HG03558 (cell line): ENCODE measurements at regions not wholly inside any gene's neighbourhood (a gene's known extent, or its start where the extent isn't known, plus 50 kb on each side); places are given as distances from the start of the nearest gene placed in this dataset.
"Not testable (repeated sequence)": the region's sequence is repeated elsewhere in the genome, so short reads cannot be mapped to it uniquely, and the experiment has no call there.

Experiments used
- ATAC-seq: cut with Tn5 transposase; IDR thresholded peaks from one replicate; pipeline ENCODE4 v1.9.1; 2021; ENCODE audit warnings: moderate number of reproducible peaks; ENCODE audit not compliant: unreplicated experiment; ENCODE audit errors: extremely low read depth

- ATAC-seq = no peak
Measured at GRCh38 chr9:88287972-88288371, 100.3 kb upstream of the SPIN1 start.

- ATAC-seq = no peak
Measured at GRCh38 chr9:88280816-88281382, 107.3 kb upstream of the SPIN1 start.

GRCh38 chr9:88278036-88278435 is 110.2 kb upstream of the SPIN1 start:
- ATAC-seq = no peak

- ATAC-seq = no peak
Measured at GRCh38 chr9:88274078-88274477, 114.2 kb upstream of the SPIN1 start.

GRCh38 chr9:88272986-88273385 is 115.3 kb upstream of the SPIN1 start:
- no peak for ATAC-seq

GRCh38 chr9:88270413-88270812 is 117.8 kb upstream of the SPIN1 start:
- no peak for ATAC-seq

- no peak for ATAC-seq
Measured at GRCh38 chr9:88268886-88269285, 119.4 kb upstream of the SPIN1 start.

GRCh38 chr9:88267283-88267682 is 121.0 kb upstream of the SPIN1 start:
- ATAC-seq = no peak

- no peak for ATAC-seq
Measured at GRCh38 chr9:88266416-88266815, 121.8 kb upstream of the SPIN1 start.

GRCh38 chr9:88259001-88259400 is 120.7 kb upstream of the SPATA31C2 start:
- no peak for ATAC-seq

GRCh38 chr9:88258601-88259000 is 120.3 kb upstream of the SPATA31C2 start:
- ATAC-seq = no peak

- no peak for ATAC-seq
Measured at GRCh38 chr9:88258024-88258423, 119.7 kb upstream of the SPATA31C2 start.

GRCh38 chr9:88256216-88256615 is 117.9 kb upstream of the SPATA31C2 start:
- ATAC-seq = no peak

GRCh38 chr9:88255806-88256205 is 117.5 kb upstream of the SPATA31C2 start:
- ATAC-seq = not testable (repeated sequence)

GRCh38 chr9:88251903-88252302 is 113.6 kb upstream of the SPATA31C2 start:
- ATAC-seq = no peak

- ATAC-seq = no peak
Measured at GRCh38 chr9:88243736-88244135, 105.5 kb upstream of the SPATA31C2 start.

- ATAC-seq = no peak
Measured at GRCh38 chr9:88242879-88243278, 104.6 kb upstream of the SPATA31C2 start.

- ATAC-seq = no peak
Measured at GRCh38 chr9:88237991-88238571, 99.8 kb upstream of the SPATA31C2 start.

GRCh38 chr9:88237479-88237961 is 99.2 kb upstream of the SPATA31C2 start:
- no peak for ATAC-seq

GRCh38 chr9:88236511-88237478 is 98.5 kb upstream of the SPATA31C2 start:
- ATAC-seq = no peak

GRCh38 chr9:88235615-88236014 is 97.3 kb upstream of the SPATA31C2 start:
- no peak for ATAC-seq
